Hepatocyte (in vitro differentiated cells): ENCODE measurements at regions not wholly inside any gene's neighbourhood (a gene's known extent, or its start where the extent isn't known, plus 50 kb on each side); places are given as distances from the start of the nearest gene placed in this dataset.
A peak's percentile ranks its signal among the peaks of the same experiment; 100 is the strongest.

Source experiments
- DNase-seq: peaks from one replicate; pipeline ENCODE4 v3.0.0-alpha.2; 2016; ENCODE audit warnings: low spot score
- H2AFZ ChIP-seq: fragments of 200-600 bp; sonication (generic); 2 replicates; pipeline ENCODE4 v1.6.0; 2016; ENCODE audit warnings: antibody characterized with exemption, mild to moderate bottlenecking
- H3K27ac ChIP-seq: fragments of 200-600 bp; sonication (generic); 2 replicates; pipeline ENCODE4 v1.5.1; 2016; ENCODE audit warnings: mild to moderate bottlenecking
- H3K27me3 ChIP-seq: fragments of 200-600 bp; sonication (generic); 2 replicates; pipeline ENCODE4 v1.6.1; 2016
- H3K36me3 ChIP-seq: fragments of 200-600 bp; sonication (generic); replicated peaks from 2 replicates; pipeline ENCODE4 v1.5.1; 2016; ENCODE audit warnings: low read depth; ENCODE audit not compliant: insufficient read depth
- H3K4me1 ChIP-seq: fragments of 200-600 bp; sonication (generic); 2 replicates; pipeline ENCODE4 v1.5.1; 2016; ENCODE audit warnings: mild to moderate bottlenecking, moderate library complexity; ENCODE audit not compliant: insufficient read depth
- H3K4me2 ChIP-seq: fragments of 200-600 bp; sonication (generic); 2 replicates; pipeline ENCODE4 v1.6.0; 2016
- H3K4me3 ChIP-seq: fragments of 200-600 bp; sonication (generic); 2 replicates; pipeline ENCODE4 v1.5.1; 2016; ENCODE audit warnings: mild to moderate bottlenecking
- H3K79me2 ChIP-seq: fragments of 200-600 bp; sonication (generic); 2 replicates; pipeline ENCODE4 v1.6.0; 2017; ENCODE audit warnings: mild to moderate bottlenecking
- H3K9me2 ChIP-seq: fragments of 200-600 bp; sonication (generic); replicated peaks from 2 replicates; pipeline ENCODE4 v1.6.0; 2017; ENCODE audit warnings: mild to moderate bottlenecking; ENCODE audit not compliant: insufficient read depth
- H3K9me3 ChIP-seq: fragments of 200-600 bp; sonication (generic); 2 replicates; pipeline ENCODE4 v1.5.1; 2016; ENCODE audit warnings: low read depth, mild to moderate bottlenecking
- H4K20me1 ChIP-seq: fragments of 200-600 bp; sonication (generic); 2 replicates; pipeline ENCODE4 v1.6.0; 2016; ENCODE audit warnings: mild to moderate bottlenecking; ENCODE audit not compliant: insufficient read depth, poor library complexity, severe bottlenecking
- CTCF ChIP-seq: fragments of 200-600 bp; sonication (generic); IDR thresholded peaks from 2 replicates; pipeline ENCODE4 v1.5.1; 2016; ENCODE audit warnings: antibody characterized with exemption, mild to moderate bottlenecking; ENCODE audit not compliant: poor library complexity
- EZH2 ChIP-seq: fragments of 200-600 bp; sonication (generic); IDR thresholded peaks from 2 replicates; pipeline ENCODE4 v1.6.1; 2016; ENCODE audit warnings: antibody characterized with exemption, mild to moderate bottlenecking, borderline replicate concordance
- EZH2phosphoT487 ChIP-seq: fragments of 200-600 bp; sonication (generic); IDR thresholded peaks from one replicate; pipeline ENCODE4 v1.6.1; 2018; ENCODE audit warnings: antibody characterized with exemption, mild to moderate bottlenecking, low read depth, moderate library complexity; ENCODE audit not compliant: unreplicated experiment, severe bottlenecking
- WGBS: methylation state at CpG from one replicate; pipeline ENCODE4 v1.1.6; 2016; ENCODE audit warnings: low lambda C conversion rate; ENCODE audit errors: missing lambda C conversion rate; 5-methylcytosine and 5-hydroxymethylcytosine counted together

GRCh38 chr9:129258124-129258822, 80.2 kb upstream of the IER5L start:
- peak overlapping the region; percentile 14 for H2AFZ ChIP-seq

GRCh38 chr9:129256959-129257713, 79.1 kb upstream of the IER5L start:
- Histone ChIP-seq H3K27me3 (peaks cover 21% of the 10 kb centered on the region), H3K79me2 (no peaks in the 10 kb centered on the region), H2AFZ (no peak overlapping the region), H3K9me3 (no peaks in the 10 kb centered on the region), H3K36me3 (no peaks in the 10 kb centered on the region), H4K20me1 (no peaks in the 10 kb centered on the region), H3K4me1 (peaks cover 6% of the 10 kb centered on the region), H3K4me2 (no peak overlapping the region), H3K9me2 (no peaks in the 10 kb centered on the region), H3K4me3 (no peak overlapping the region), H3K27ac (no peak overlapping the region)
- TF ChIP-seq CTCF (no peak), EZH2 (no peak), EZH2phosphoT487 (no peak)
- no peak for DNase-seq
- WGBS: 84% methylated on average over 13 of the region's 13 CpGs

More at GRCh38 chr9:129258124-129258822, 80.2 kb upstream of the IER5L start:
- no peaks in the 10 kb centered on the region for H3K9me3 ChIP-seq
- H3K4me2 ChIP-seq: peak overlapping the region; percentile 82
- H3K9me2 ChIP-seq: no peaks in the 10 kb centered on the region
- peaks cover 21% of the 10 kb centered on the region for H3K27me3 ChIP-seq
- peak overlapping the region; percentile 8 for H3K4me3 ChIP-seq
- no peak for TF ChIP-seq EZH2phosphoT487
- H3K36me3 ChIP-seq: no peaks in the 10 kb centered on the region
- H3K4me1 ChIP-seq: peaks cover 6% of the 10 kb centered on the region
- 13% methylated on average over 47 of the region's 62 CpGs for WGBS
- H3K79me2 ChIP-seq: no peaks in the 10 kb centered on the region
- H4K20me1 ChIP-seq: no peaks in the 10 kb centered on the region
- H3K27ac ChIP-seq: no peak overlapping the region
- peak; percentile 95 for DNase-seq

GRCh38 chr9:129254566-129255287, 76.7 kb upstream of the IER5L start:
- Histone ChIP-seq H3K4me3 (no peak overlapping the region), H3K36me3 (no peaks in the 10 kb centered on the region), H3K27ac (no peak overlapping the region), H3K9me2 (no peaks in the 10 kb centered on the region), H4K20me1 (no peaks in the 10 kb centered on the region), H3K9me3 (no peaks in the 10 kb centered on the region), H2AFZ (no peak overlapping the region), H3K4me1 (peaks cover 6% of the 10 kb centered on the region), H3K27me3 (peaks cover 20% of the 10 kb centered on the region), H3K79me2 (no peaks in the 10 kb centered on the region), H3K4me2 (no peak overlapping the region)
- TF ChIP-seq CTCF (no peak), EZH2 (no peak), EZH2phosphoT487 (no peak)
- no peak for DNase-seq
- WGBS: 88% methylated on average over 9 of the region's 9 CpGs
